A204.1 (cell line): ENCODE measurements at regions not wholly inside any gene's neighbourhood (a gene's known extent, or its start where the extent isn't known, plus 50 kb on each side); places are given as distances from the start of the nearest gene placed in this dataset.
"Not testable (repeated sequence)": the region's sequence is repeated elsewhere in the genome, so short reads cannot be mapped to it uniquely, and the experiment has no call there.

ENCODE experiments used
- FAIRE-seq: peaks from 2 replicates; lab custom pipeline; 2012; peaks lifted over from hg19 to GRCh38; lab: Jason Lieb, UNC

DNA sequence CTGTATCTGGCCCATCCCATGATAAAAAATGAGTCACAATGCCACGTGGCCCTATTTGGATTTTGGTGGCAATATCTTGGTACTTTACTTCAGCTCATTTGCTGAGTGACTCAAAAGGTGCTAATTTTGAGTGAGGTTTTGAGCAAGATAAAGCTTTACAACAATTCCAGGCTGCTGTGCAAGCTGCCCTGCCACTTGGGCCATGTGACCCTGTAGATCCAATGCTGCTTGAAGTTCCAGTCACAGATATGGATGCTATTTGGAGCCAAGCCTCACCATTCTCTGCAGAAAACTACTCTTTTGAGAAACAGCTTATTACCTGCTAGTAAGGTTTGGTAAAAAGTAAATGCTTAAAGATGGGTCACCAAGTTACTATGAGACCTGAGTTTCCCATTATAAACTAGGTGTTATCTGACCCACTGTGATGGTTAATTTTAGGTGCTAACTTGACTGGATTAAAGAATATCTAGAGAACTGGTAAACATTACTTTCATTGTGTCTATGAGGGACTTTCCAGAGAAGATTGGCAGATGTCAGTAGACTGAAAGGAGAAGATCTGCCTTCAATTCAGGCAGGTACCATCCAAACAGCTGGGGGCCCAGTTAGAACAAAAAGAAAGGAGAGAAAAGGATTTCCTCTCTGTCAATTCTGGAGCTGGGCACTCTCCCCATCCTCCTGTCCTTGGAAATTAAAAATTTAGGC, 1083.9 kb downstream of the DIPK2A start:
- no peak for FAIRE-seq

DNA sequence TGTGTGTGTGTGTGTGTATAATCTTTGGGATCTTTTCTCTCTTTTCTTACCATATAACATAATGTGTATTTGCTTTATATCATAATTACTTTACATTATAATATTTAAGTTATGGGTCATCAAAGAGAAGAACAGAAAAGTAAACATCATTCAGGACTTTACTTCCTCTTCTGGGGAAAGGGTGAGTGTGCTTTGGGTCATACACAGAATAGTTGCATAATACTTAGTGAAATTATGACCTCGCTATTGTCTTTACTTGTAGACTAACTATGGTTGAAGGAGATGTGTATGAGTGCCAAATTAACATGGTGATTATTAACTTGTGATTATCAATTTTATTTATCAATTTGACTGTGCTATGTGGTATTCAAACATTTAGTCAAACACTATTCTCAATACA, 1086.9 kb downstream of the DIPK2A start:
- FAIRE-seq, result no peak

DNA sequence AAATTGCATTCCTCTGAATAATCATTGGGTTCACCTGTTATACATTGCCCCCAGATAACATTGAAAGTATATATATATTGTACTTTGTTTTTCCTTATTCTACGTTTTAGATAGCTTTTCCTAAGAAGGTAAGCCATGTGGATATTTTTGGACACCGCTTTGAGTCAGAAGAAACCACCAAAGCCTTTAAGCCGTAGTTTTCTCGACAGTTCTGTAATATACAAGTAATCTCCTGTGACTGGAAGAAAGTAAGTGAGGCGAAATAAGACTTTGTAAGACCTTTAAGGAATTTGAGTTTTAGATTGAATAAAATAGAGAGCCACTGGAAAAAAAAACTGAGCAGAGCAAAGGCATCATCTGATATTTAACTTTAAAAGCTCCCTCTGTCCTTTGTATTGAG, 1092.0 kb downstream of the DIPK2A start:
- FAIRE-seq, result no peak

DNA sequence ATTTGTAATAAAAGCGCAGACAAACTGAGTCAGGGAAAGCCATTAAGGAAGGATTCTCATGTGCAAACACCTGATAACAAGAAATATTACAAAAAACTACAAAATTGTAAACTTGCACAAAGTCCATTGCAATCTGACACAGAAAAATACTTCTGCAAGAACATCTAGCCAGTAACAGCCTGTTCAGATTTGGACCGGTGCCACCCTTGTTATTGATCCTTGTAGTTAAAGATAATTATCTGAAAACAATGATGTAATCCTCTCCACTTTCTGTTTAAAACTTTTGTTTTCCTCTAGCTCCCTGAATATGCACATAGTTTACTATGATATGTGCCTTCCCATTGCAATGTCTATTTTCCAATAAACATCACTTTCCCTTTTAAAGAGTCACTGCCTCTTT, 1090.2 kb downstream of the PLOD2 start:
- no peak for FAIRE-seq

DNA sequence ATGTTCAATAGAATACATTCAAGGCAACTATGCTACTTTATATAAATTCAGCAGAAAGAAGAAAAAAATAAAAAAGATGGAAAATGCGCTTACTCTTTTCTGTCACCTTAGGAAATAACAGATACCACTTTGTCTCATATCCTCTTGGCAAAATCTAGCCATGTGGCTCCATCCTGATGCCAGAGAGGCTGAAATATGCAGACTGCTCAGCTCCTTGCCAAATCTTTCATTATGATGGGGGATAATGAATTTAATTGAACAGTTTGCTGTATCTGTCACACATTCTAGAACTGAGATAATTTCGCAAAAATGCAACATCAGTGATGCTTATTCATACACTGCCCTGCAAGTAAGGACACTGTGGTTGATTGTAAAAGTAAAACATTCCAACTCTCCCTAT, 1081.5 kb downstream of the PLOD2 start:
- no peak for FAIRE-seq

DNA sequence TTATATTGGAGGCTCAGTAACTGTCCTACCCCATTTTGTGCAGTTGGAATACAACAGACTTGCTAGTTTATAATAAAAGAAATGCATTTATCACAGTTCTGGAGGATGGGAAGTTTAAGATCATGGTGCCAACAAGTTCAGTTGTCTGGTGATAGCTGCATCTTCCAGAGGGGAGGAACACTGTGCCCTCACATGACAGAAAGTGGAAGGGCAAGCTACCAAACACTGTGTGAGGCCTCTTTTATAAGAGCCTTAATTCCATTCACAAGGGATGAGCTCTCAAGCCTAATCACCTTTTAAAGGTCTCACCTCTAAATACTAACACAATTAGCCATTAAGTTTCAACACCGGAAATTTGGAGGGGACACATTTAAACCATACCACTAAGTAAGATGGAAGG, 1073.9 kb downstream of the PLOD2 start:
- FAIRE-seq, result no peak

DNA sequence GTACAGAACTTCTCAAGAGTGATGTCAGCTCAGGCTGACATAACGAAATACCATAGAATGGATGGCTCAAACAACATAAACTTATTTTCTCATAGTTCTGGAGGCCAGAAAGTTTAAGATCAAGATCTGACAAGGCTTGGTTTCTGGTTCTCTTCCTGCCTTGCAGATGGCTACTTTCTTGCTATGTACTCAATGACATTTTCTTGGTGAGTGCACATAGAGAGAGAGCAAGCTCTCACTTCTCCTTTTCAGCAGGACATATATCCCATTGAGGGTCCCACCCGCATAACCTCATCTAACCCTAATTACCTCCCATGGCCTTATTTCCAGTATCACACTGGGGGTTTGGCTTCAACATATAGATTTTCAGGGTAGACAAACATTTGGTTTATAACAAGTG, 1072.1 kb downstream of the PLOD2 start:
- no peak for FAIRE-seq

DNA sequence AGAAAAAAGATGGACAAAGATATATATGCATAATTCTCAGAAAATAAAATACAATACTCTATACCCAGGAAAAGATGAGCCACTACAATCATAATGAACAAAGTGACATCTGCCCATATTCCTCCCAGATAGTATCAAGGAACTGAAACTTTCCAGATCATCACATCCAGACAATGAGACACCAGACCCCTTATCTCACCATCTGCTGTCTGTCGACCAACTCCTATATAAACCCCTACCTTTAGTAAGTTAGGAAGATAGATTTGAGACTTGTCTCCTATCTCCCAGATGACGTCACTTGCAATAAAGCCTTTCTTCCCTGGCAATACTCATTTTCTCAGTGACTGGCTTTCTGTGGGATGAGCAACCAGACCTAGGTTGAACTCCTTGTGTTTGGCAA, 1071.6 kb downstream of the PLOD2 start:
- FAIRE-seq, result no peak

DNA sequence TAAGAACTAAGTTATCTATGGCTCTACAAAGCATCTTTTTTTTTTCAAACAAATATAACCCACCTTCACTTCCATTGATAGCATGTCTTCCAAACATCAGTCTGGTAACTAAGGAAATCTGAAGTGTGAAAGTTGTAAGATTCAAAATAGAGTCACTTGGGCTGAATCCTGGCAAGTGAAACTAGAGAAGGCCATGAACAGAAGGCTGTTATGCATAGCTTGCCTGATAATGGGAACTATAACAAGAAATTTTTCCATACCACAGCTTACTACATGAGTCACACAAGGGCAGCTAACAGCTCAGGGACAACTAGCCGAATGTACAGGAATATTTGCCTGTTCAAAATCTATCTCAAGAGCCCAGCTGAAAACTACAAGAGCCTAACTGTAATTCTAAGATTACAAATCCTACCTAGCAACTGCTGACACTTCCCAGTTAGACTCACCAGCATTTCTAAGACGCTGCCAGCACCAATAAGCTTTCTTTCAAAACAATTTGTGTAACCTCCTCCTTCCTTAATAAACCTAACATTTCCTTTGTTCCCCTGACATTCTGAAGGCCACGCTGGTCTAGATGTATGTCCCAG, 1066.5 kb downstream of the PLOD2 start:
- no peak for FAIRE-seq

DNA sequence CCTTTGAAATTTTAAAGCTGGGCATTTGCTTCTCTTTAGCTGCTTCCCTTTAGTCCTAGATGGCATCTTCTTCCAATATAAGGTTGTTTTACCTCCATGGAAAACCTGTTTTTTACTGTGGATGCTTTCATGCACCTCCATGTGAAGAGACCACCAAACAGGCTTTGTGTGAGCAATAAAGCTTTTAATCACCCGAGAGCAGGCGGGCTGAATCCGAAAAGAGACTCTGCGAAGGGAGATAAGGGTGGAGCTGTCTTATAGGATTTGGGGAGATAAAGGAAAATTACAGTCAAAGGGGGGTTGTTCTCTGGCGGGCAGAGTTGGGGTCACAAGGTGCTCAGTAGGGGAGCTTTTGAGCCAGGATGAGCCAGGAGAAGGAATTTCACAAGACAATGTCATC, 1049.8 kb downstream of the PLOD2 start:
- not testable (repeated sequence) for FAIRE-seq

DNA sequence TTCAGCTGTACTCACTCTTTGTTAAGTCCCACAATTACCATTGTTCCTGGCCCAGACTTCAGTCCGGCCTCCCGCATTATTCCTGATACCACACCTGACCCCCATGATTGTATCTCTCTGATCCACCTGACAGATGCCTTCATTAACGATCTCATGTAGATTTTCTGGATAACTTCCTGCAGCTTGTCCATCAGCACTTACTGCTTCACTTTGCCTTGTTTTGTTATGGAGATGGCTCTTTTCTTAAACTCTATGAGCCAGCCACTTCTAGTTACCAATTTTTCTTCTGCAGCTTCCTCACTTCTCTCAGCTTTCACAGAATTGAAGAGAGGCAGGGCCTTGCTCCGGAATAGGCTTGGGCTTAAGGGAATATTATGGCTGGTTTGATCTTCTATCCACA, 1044.2 kb downstream of the PLOD2 start:
- FAIRE-seq, result no peak

DNA sequence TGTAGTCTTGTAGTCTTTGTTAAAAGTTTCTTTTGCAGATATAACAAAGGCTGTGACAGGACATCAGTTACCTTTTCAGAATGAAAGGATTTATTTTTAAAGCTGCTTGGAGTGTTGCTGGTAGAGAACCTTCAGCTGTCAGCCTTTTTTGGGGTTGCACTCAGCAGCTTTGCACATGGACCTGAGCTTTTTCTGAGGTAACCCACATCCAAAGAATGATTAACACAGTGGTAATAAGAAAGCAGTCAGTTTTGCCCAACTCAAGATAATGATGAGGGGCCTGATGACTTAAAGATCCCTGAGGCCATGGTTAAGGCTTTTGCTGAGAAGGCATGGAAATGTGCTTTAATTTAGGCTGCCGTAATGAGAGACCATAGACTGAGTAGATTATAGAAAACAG, 1042.7 kb downstream of the PLOD2 start:
- no peak for FAIRE-seq

DNA sequence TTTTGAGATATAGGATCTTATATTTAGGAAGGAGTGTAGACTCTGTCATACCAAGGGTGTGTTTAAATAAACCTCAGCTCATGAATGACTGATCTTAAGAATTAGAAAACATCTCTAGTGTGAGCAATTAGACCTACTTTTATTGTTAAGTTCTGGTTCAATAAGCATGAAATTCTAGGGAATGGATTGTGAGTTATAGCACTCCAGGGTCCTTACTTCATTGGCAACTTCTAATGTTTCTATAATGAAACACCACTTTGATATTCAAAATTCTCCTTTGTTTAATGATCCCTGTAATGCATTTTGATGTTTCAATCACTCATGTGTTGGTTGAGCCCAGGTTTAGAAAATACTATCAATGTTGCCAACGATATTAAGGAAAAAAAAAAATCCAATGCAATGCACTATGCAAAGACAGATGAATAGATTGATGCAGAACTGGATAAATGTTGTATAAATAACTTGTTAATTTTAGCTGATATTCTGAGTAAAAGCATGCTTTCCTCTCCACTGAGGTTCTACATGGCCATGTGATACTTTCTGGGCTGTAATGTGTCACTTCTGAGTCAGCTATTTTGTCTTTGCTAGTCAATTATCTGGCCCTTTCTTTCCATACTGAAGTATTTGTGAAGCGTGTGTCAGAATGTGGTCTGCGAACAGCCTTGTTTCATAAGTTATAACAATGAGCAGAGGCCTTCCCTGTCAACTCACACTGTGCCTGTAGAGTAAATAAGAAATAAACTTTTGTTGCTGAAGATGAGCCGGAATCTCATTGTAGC, 1035.9 kb downstream of the PLOD2 start:
- FAIRE-seq, result no peak

DNA sequence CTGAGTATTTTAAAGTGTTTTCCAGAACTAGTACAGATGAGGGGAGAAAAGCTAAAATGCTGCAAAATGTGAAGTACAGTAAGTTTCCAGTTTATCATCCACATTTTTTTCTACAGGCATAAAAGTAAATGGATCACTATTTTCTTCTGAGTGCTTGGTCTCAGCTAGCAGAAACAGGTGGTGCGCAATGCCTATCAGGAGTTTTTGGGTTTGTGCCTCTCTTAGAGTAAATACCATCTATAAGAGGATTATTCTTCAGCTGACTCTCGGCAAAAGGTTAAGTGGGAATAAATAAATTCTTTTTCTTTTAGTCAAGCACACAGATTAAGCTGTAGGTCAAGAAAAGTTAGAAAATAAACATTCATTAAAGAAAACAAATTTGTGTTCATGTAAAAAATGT, 1027.7 kb downstream of the PLOD2 start:
- FAIRE-seq, result no peak

DNA sequence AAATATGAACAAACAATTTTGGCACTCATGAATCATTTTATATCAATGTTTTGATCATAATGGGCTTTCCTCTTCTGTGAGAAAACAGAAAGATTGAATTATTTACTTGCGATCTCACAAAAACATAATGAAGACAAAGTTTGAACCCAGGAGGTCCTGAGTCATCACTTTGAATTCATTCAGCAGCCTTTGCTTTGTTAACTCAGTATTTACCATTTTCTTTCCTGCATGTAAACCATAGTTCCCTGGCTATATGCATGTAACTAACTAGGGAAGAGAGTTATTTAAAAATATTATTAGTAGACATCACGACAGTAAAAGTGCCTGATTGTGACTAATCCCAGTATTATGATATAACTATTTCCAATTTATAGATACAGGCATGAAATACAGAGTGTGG, 1026.2 kb downstream of the PLOD2 start:
- no peak for FAIRE-seq

DNA sequence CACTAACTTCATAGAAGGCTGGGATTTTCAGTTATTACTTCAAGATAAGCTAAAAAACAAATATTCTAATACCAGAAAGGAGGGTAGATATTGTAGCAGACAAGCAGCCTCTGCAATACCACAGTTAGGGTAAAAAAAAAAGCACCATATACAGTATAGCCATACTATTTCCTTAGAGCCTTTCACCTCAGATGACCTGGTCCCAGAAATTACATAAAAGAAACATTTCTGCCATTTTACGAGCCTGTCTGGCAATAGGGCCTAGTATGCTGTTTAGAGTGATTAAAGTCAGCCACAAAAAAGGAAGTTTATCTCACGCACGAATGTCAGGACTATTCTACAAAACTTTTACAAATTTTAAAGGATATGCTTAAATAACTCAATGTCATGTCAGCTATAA, 1016.6 kb downstream of the PLOD2 start:
- no peak for FAIRE-seq

DNA sequence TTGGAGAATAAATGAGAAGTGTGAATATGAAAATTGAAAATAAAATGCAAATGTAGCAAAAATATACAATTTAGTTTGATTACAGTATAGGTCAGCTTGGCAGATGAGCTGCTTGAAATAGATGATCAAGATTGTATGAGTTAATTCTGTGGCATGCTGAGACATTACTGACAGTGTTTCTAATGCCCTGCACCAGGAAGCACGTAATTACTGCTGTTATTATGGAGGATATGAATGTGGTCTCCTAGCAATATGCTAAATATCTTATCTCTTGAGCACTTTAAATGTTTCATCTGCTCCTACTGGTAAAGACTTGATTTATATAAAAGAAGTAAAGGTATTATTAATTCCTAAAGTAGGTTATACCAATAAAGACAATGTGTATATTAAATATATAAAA, 1015.5 kb downstream of the PLOD2 start:
- FAIRE-seq, result no peak

DNA sequence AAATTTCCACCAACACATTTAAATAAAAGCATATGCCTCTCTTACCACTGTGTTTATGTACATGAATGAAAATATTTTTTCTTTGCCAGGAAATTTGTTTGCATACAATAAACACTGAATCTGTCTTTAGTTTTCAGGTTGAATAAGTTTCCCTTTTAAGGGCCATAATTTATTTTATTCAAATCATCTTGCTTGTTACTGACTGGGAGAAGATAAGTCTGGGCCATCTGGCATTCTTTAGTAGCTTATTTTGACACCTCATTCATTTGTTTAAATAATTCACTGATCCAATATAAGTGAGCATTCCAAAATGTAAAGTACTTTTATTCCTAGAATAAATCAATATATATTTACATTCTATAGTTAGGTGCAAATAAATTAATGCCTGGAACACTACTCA, 1001.3 kb downstream of the PLOD2 start:
- FAIRE-seq, result no peak

DNA sequence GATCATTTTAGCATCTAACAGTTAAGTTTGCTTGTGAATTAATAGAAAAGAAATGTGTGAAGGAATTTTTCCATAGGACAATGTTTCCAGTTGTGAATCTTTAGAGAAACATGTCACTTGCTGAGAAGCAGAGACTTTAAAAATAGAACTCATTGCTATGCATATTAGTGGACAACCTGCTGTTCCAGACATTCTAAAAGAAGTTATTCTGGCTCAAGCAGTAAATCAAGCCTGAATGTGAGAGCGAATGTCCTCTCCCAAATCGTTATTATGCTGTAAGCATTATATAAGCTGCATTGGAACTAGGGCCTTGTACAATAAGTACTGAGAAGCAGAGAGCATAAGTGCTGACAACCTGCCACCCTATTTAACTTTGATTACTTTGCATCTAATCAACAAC, 990.9 kb downstream of the PLOD2 start:
- FAIRE-seq, result no peak

DNA sequence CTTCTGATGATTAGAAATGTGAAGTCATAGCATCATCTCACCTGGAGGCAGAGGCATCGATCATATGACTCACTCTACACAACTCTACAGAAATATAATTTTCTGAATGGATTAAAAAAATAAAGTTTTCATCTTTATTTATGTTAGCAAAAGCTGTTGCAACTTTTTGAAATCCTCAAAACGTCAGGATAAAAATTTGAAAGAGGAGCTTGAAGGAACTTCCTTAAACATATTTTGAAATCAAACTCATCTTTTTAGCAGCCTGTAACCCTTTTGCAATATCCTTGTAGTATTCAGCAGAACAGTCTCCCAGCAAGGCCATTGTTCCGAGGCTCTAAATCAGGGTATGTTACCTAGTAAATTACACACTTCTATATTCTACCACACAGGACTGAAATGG, 985.4 kb downstream of the PLOD2 start:
- FAIRE-seq, result no peak

DNA sequence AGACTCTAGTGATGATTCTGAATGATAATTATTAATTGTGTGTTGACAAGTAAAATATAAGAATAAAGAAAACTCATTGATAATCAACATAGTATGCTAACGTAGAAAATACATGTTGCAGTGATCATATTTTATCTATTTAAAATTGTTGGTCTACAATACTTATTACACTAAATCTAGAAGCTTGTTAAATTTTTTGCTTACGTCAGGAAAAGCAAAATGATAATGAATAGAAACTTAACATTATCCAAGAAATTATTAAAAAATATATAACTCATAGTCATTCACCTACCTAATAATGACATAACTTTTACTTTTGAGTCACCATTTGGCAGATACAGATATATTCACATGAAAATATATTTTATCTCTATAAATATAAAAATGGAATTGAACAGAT, 984.1 kb downstream of the PLOD2 start:
- FAIRE-seq, result peak; percentile 43

DNA sequence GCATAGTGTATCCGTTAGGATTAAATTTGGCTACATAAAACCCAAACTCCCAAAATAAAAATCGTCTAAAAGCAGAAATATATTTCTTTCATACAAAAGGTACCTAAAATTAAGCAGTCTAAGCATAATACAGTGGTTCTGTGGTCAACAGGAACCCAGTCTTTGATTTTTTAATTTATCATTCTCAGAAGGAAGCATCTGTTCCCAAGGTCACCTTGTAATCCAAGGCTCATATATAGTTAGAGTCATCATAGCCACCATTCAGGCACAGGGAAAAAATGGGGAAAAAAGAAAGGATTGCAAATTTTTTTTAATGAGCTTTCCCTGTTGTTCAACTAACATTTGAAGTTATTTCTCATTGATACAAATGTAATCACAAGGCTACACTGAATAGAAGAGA, 983.2 kb downstream of the PLOD2 start:
- FAIRE-seq, result no peak

DNA sequence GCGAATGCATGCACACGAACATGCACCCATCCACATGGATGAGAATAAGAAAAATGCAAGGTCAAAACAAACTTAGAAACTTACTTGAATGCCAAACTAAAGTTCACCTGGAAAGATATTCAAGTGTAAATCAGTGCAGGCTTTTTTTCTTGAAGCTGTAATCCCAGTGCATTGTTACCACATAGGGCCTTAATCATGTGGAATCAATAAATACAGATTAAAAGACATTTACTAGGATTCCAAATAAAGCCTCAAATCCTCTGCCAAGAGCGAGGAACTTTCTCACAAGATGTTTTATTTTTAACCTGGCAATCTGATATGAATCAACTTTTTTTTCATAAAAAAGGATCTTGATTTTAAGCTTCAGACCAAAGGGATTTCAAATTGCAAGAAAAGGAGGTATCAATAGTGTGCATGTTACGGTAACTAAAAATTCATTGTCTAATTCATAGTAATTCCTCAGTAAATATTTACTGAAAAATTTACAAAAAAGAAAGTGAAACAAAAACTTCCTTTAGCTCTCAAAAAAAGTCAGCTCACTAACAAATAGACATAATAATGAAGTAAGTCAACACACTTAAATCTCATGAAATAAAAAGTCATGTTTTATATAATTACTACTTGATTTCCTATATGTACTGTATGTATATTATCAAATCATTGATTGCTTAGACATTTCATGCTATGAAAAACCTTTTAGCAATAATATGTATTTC, 978.6 kb downstream of the PLOD2 start:
- peak; percentile 85 for FAIRE-seq
